PFSK-1 (cell line): ENCODE measurements at regions not wholly inside any gene's neighbourhood (a gene's known extent, or its start where the extent isn't known, plus 50 kb on each side); places are given as distances from the start of the nearest gene placed in this dataset.

Experiments used
- FOXP2 ChIP-seq: optimal IDR thresholded peaks from 2 replicates; pipeline ENCODE3; 2011; ENCODE audit warnings: borderline replicate concordance, control low read depth, inconsistent platforms; ENCODE audit not compliant: insufficient read depth; ENCODE audit errors: extremely low read length, extremely low read depth
- POLR2AphosphoS5 ChIP-seq: IDR thresholded peaks from 2 replicates; pipeline ENCODE4 v1.6.1; 2012; ENCODE audit warnings: low read depth, mild to moderate bottlenecking, control low read depth, low read length, moderate library complexity
- SIN3A ChIP-seq: IDR thresholded peaks from 2 replicates; pipeline ENCODE4 v1.6.1; 2012; ENCODE audit warnings: mild to moderate bottlenecking, low read length, moderate library complexity, borderline replicate concordance; ENCODE audit not compliant: insufficient read depth
- TAF1 ChIP-seq: IDR thresholded peaks from 2 replicates; pipeline ENCODE4 v1.6.1; 2012; ENCODE audit warnings: low read length, control low read depth, borderline replicate concordance; ENCODE audit not compliant: insufficient read depth
- TF ChIP-seq, protein P1 (sequence below), 2 experiments: IDR thresholded peaks; 2 replicates each; pipeline versions ENCODE4 v1.6.1 to v1.8.0; 2011 to 2012; ENCODE audit warnings: low read depth in 2 of 2, low read length in 2 of 2, control low read depth in 1 of 2, inconsistent platforms in 1 of 2, mild to moderate bottlenecking in 1 of 2, moderate library complexity in 1 of 2; ENCODE audit not compliant: insufficient read depth in 1 of 2

GRCh38 chr3:145269106-145269505 is 891.9 kb downstream of the PLOD2 start:
- TF ChIP-seq TAF1 (no peak), POLR2AphosphoS5 (no peak), SIN3A (no peak), FOXP2 (no peak)
- TF ChIP-seq, protein P1, sequence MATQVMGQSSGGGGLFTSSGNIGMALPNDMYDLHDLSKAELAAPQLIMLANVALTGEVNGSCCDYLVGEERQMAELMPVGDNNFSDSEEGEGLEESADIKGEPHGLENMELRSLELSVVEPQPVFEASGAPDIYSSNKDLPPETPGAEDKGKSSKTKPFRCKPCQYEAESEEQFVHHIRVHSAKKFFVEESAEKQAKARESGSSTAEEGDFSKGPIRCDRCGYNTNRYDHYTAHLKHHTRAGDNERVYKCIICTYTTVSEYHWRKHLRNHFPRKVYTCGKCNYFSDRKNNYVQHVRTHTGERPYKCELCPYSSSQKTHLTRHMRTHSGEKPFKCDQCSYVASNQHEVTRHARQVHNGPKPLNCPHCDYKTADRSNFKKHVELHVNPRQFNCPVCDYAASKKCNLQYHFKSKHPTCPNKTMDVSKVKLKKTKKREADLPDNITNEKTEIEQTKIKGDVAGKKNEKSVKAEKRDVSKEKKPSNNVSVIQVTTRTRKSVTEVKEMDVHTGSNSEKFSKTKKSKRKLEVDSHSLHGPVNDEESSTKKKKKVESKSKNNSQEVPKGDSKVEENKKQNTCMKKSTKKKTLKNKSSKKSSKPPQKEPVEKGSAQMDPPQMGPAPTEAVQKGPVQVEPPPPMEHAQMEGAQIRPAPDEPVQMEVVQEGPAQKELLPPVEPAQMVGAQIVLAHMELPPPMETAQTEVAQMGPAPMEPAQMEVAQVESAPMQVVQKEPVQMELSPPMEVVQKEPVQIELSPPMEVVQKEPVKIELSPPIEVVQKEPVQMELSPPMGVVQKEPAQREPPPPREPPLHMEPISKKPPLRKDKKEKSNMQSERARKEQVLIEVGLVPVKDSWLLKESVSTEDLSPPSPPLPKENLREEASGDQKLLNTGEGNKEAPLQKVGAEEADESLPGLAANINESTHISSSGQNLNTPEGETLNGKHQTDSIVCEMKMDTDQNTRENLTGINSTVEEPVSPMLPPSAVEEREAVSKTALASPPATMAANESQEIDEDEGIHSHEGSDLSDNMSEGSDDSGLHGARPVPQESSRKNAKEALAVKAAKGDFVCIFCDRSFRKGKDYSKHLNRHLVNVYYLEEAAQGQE (IDR thresholded peaks at IDR 0.05; ENCODE audit: insufficient read depth in 1 of 2, low read depth in 2 of 2, low read length in 2 of 2) = no peak

GRCh38 chr3:145272684-145273083 is 888.3 kb downstream of the PLOD2 start:
- TF ChIP-seq TAF1 (no peak), POLR2AphosphoS5 (no peak), FOXP2 (no peak), SIN3A (no peak)
- TF ChIP-seq, protein P1 (IDR thresholded peaks at IDR 0.05; ENCODE audit: insufficient read depth in 1 of 2, low read depth in 2 of 2, low read length in 2 of 2) = no peak

- TF ChIP-seq, protein P1 (IDR thresholded peaks at IDR 0.05; ENCODE audit: insufficient read depth in 1 of 2, low read depth in 2 of 2, low read length in 2 of 2) = no peak
- TF ChIP-seq SIN3A (no peak), POLR2AphosphoS5 (no peak), FOXP2 (no peak), TAF1 (no peak)
Measured at GRCh38 chr3:145282505-145282904, 878.5 kb downstream of the PLOD2 start.

- no peak for TF ChIP-seq TAF1
- TF ChIP-seq FOXP2 = no peak
- TF ChIP-seq POLR2AphosphoS5 = no peak
- TF ChIP-seq, protein P1 (IDR thresholded peaks at IDR 0.05; ENCODE audit: insufficient read depth in 1 of 2, low read depth in 2 of 2, low read length in 2 of 2) = no peak
- TF ChIP-seq SIN3A = no peak
Measured at GRCh38 chr3:145286937-145287336, 874.0 kb downstream of the PLOD2 start.

DNA sequence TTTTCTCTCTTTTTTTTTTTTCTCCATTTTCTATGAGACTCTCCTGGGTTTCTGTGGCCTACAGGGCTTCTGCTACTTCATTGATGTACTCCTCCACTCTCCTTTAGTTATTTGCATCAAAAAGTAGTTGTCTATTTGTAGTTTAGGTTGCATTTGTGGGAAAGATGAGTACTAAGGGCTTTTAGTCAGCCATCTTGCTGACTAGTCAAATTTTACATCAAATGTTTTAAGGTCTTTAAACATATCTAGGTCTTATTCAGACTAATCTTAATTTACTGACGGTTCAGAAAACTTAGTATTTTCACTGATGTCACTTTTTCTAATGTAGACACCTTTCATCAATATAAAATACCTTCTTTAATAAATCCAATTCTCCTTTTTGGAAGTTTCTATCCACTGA is 871.0 kb downstream of the PLOD2 start:
- TF ChIP-seq TAF1 (no peak), FOXP2 (no peak), SIN3A (no peak)

- TF ChIP-seq SIN3A (no peak), TAF1 (no peak), FOXP2 (no peak), POLR2AphosphoS5 (no peak)
- TF ChIP-seq, protein P1 (IDR thresholded peaks at IDR 0.05; ENCODE audit: insufficient read depth in 1 of 2, low read depth in 2 of 2, low read length in 2 of 2) = no peak
Measured at GRCh38 chr3:145294572-145294971, 866.4 kb downstream of the PLOD2 start.
